GM23338 (cell line): ENCODE measurements at regions not wholly inside any gene's neighbourhood (a gene's known extent, or its start where the extent isn't known, plus 50 kb on each side); places are given as distances from the start of the nearest gene placed in this dataset.

Experiments used
- ATAC-seq: fragments of 200-7000 bp; cut with Tn5 transposase; 3 replicates; pipeline ENCODE4 v1.9.1; 2020
- DNase-seq: peaks from one replicate; pipeline ENCODE4 v3.0.0-alpha.2; 2015; ENCODE audit warnings: low spot score
- H2AFZ ChIP-seq: fragments of 200-600 bp; sonication (generic); 2 replicates; pipeline ENCODE4 v1.8.0; 2016; ENCODE audit warnings: antibody characterized with exemption, mild to moderate bottlenecking, moderate library complexity
- H3F3A ChIP-seq: fragments of 200-600 bp; sonication (generic); replicated peaks from 2 replicates; pipeline ENCODE4 v1.8.0; 2017; ENCODE audit warnings: antibody characterized with exemption, mixed run types, low read depth
- H3K27ac ChIP-seq: fragments of 200-600 bp; sonication (generic); 2 replicates; pipeline ENCODE4 v1.6.1; 2016; ENCODE audit warnings: low read depth
- H3K27me3 ChIP-seq: fragments of 200-600 bp; sonication (generic); 2 replicates; pipeline ENCODE4 v1.8.0; 2016; ENCODE audit warnings: mild to moderate bottlenecking, mixed run types, moderate library complexity; ENCODE audit not compliant: insufficient read depth
- H3K36me3 ChIP-seq: fragments of 200-600 bp; sonication (generic); 2 replicates; pipeline ENCODE4 v1.8.0; 2016; ENCODE audit warnings: mild to moderate bottlenecking; ENCODE audit not compliant: insufficient read depth
- H3K4me1 ChIP-seq: fragments of 200-600 bp; sonication (generic); 2 replicates; pipeline ENCODE4 v1.8.0; 2016; ENCODE audit warnings: mild to moderate bottlenecking, moderate library complexity; ENCODE audit not compliant: insufficient read depth
- H3K4me2 ChIP-seq: fragments of 200-600 bp; sonication (generic); 2 replicates; pipeline ENCODE4 v1.7.1; 2017; ENCODE audit warnings: mixed run types
- H3K4me3 ChIP-seq: fragments of 200-600 bp; sonication (generic); 2 replicates; pipeline ENCODE4 v1.6.1; 2016; ENCODE audit warnings: mixed run types
- H3K79me2 ChIP-seq: fragments of 200-600 bp; sonication (generic); replicated peaks from 2 replicates; pipeline ENCODE4 v1.8.0; 2017; ENCODE audit warnings: mild to moderate bottlenecking; ENCODE audit not compliant: insufficient read depth
- H3K9me2 ChIP-seq: fragments of 200-600 bp; sonication (generic); 2 replicates; pipeline ENCODE4 v1.8.0; 2017; ENCODE audit not compliant: insufficient read depth
- H4K20me1 ChIP-seq: fragments of 200-600 bp; sonication (generic); replicated peaks from 2 replicates; pipeline ENCODE4 v1.8.0; 2017; ENCODE audit warnings: mild to moderate bottlenecking; ENCODE audit not compliant: insufficient read depth
- H3K27ac Mint-ChIP-seq: 2 replicates; pipeline ENCODE4 v1.8.0; 2020; ENCODE audit warnings: inconsistent platforms, mild to moderate bottlenecking, moderate library complexity, mixed read lengths
- H3K27me3 Mint-ChIP-seq: 3 replicates; pipeline ENCODE4 v1.8.0; 2022; ENCODE audit warnings: low read depth, mild to moderate bottlenecking, moderate library complexity, mixed read lengths, inconsistent platforms; ENCODE audit not compliant: insufficient read depth, poor library complexity
- H3K36me3 Mint-ChIP-seq: 3 replicates; pipeline ENCODE4 v1.8.0; 2021; ENCODE audit warnings: low read depth, mild to moderate bottlenecking, inconsistent platforms, moderate library complexity, mixed read lengths
- H3K4me1 Mint-ChIP-seq: 3 replicates; pipeline ENCODE4 v1.8.0; 2020; ENCODE audit warnings: mild to moderate bottlenecking, inconsistent platforms, mixed read lengths
- H3K4me3 Mint-ChIP-seq: 3 replicates; pipeline ENCODE4 v1.8.0; 2021; ENCODE audit warnings: moderate library complexity, mild to moderate bottlenecking, inconsistent platforms, mixed read lengths
- H3K9me3 Mint-ChIP-seq: 3 replicates; pipeline ENCODE4 v1.8.0; 2020; ENCODE audit warnings: moderate library complexity, mild to moderate bottlenecking, inconsistent platforms, mixed read lengths
- CREB1 ChIP-seq: fragments of 250-450 bp; sonication (Bioruptor Pico); IDR thresholded peaks from 2 replicates; pipeline ENCODE4 v1.5.0; 2020; ENCODE audit warnings: low read depth, mild to moderate bottlenecking, moderate library complexity
- CTCF ChIP-seq, 2 experiments: fragments of 200-600 bp in 1 of 2; sonication (generic) in 1 of 2; conservative IDR thresholded peaks; 2 replicates each; pipeline versions ENCODE4 v1.5.1 to v1.6.1; 2016 to 2017; ENCODE audit warnings: antibody characterized with exemption in 2 of 2, low read depth in 2 of 2, mild to moderate bottlenecking in 2 of 2, moderate library complexity in 1 of 2
- EZH2 ChIP-seq: fragments of 200-600 bp; sonication (generic); IDR thresholded peaks from one replicate; pipeline ENCODE4 v1.8.0; 2017; ENCODE audit warnings: antibody characterized with exemption, mild to moderate bottlenecking, low read depth; ENCODE audit not compliant: unreplicated experiment
- EZH2phosphoT487 ChIP-seq: fragments of 200-600 bp; sonication (generic); IDR thresholded peaks from one replicate; pipeline ENCODE4 v1.8.1; 2018; ENCODE audit warnings: antibody characterized with exemption; ENCODE audit not compliant: unreplicated experiment
- JUNB ChIP-seq: IDR thresholded peaks from one replicate; pipeline ENCODE4 v1.6.1; 2016; ENCODE audit warnings: antibody characterized with exemption; ENCODE audit not compliant: unreplicated experiment
- NANOG ChIP-seq: IDR thresholded peaks from 2 replicates; pipeline ENCODE4 v1.6.1; 2016; ENCODE audit warnings: antibody characterized with exemption, borderline replicate concordance
- POLR2AphosphoS5 ChIP-seq: IDR thresholded peaks from 2 replicates; pipeline ENCODE4 v1.6.1; 2016; ENCODE audit warnings: antibody characterized with exemption, low read depth
- STAT1 ChIP-seq: IDR thresholded peaks from one replicate; pipeline ENCODE4 v1.6.1; 2016; ENCODE audit warnings: antibody characterized with exemption; ENCODE audit not compliant: unreplicated experiment
- ZNF114 ChIP-seq: fragments of 250-450 bp; sonication (Bioruptor Pico); IDR thresholded peaks from 2 replicates; pipeline ENCODE4 v1.5.0; 2020; ENCODE audit warnings: mild to moderate bottlenecking, moderate library complexity
- ZNF331 ChIP-seq: fragments of 250-450 bp; sonication (Bioruptor Pico); IDR thresholded peaks from 2 replicates; pipeline ENCODE4 v1.5.0; 2020; ENCODE audit warnings: low read depth, mild to moderate bottlenecking, moderate library complexity
- TF ChIP-seq, protein P1 (sequence below): fragments of 250-450 bp; sonication (Bioruptor Pico); IDR thresholded peaks from 2 replicates; pipeline ENCODE4 v1.5.0; 2020; ENCODE audit warnings: mild to moderate bottlenecking, moderate library complexity

- Histone ChIP-seq H3K4me2 (no peak overlapping the region), H3K9me2 (0 out of 2 replicates have a peak, but pooled peaks cover 3% of the 10 kb centered on the region), H3K27ac (no peak overlapping the region), H2AFZ (no peak overlapping the region), H3K79me2 (no peaks in the 10 kb centered on the region), H3K27me3 (no peaks in the 10 kb centered on the region), H3K36me3 (no peaks in the 10 kb centered on the region), H3K4me3 (no peak overlapping the region), H4K20me1 (no peaks in the 10 kb centered on the region), H3F3A (no peaks in the 10 kb centered on the region), H3K4me1 (no peaks in the 10 kb centered on the region)
- Mint-ChIP-seq H3K4me1 (peaks cover 2% of the 10 kb centered on the region; the same call in 2 of the 3 replicates), H3K4me3 (no peak overlapping the region), H3K27me3 (no peaks in the 10 kb centered on the region), H3K9me3 (no peaks in the 10 kb centered on the region), H3K27ac (no peak overlapping the region), H3K36me3 (no peaks in the 10 kb centered on the region)
- ATAC-seq (no peak), DNase-seq (no peak)
- TF ChIP-seq POLR2AphosphoS5, result no peak
- no peak for TF ChIP-seq NANOG
- TF ChIP-seq ZNF114 (CRISPR knock-in tag), result no peak
- TF ChIP-seq EZH2, result no peak
- no peak for TF ChIP-seq JUNB
- TF ChIP-seq CREB1 (CRISPR knock-in tag), result no peak
- TF ChIP-seq STAT1, result no peak
- TF ChIP-seq, protein P1, sequence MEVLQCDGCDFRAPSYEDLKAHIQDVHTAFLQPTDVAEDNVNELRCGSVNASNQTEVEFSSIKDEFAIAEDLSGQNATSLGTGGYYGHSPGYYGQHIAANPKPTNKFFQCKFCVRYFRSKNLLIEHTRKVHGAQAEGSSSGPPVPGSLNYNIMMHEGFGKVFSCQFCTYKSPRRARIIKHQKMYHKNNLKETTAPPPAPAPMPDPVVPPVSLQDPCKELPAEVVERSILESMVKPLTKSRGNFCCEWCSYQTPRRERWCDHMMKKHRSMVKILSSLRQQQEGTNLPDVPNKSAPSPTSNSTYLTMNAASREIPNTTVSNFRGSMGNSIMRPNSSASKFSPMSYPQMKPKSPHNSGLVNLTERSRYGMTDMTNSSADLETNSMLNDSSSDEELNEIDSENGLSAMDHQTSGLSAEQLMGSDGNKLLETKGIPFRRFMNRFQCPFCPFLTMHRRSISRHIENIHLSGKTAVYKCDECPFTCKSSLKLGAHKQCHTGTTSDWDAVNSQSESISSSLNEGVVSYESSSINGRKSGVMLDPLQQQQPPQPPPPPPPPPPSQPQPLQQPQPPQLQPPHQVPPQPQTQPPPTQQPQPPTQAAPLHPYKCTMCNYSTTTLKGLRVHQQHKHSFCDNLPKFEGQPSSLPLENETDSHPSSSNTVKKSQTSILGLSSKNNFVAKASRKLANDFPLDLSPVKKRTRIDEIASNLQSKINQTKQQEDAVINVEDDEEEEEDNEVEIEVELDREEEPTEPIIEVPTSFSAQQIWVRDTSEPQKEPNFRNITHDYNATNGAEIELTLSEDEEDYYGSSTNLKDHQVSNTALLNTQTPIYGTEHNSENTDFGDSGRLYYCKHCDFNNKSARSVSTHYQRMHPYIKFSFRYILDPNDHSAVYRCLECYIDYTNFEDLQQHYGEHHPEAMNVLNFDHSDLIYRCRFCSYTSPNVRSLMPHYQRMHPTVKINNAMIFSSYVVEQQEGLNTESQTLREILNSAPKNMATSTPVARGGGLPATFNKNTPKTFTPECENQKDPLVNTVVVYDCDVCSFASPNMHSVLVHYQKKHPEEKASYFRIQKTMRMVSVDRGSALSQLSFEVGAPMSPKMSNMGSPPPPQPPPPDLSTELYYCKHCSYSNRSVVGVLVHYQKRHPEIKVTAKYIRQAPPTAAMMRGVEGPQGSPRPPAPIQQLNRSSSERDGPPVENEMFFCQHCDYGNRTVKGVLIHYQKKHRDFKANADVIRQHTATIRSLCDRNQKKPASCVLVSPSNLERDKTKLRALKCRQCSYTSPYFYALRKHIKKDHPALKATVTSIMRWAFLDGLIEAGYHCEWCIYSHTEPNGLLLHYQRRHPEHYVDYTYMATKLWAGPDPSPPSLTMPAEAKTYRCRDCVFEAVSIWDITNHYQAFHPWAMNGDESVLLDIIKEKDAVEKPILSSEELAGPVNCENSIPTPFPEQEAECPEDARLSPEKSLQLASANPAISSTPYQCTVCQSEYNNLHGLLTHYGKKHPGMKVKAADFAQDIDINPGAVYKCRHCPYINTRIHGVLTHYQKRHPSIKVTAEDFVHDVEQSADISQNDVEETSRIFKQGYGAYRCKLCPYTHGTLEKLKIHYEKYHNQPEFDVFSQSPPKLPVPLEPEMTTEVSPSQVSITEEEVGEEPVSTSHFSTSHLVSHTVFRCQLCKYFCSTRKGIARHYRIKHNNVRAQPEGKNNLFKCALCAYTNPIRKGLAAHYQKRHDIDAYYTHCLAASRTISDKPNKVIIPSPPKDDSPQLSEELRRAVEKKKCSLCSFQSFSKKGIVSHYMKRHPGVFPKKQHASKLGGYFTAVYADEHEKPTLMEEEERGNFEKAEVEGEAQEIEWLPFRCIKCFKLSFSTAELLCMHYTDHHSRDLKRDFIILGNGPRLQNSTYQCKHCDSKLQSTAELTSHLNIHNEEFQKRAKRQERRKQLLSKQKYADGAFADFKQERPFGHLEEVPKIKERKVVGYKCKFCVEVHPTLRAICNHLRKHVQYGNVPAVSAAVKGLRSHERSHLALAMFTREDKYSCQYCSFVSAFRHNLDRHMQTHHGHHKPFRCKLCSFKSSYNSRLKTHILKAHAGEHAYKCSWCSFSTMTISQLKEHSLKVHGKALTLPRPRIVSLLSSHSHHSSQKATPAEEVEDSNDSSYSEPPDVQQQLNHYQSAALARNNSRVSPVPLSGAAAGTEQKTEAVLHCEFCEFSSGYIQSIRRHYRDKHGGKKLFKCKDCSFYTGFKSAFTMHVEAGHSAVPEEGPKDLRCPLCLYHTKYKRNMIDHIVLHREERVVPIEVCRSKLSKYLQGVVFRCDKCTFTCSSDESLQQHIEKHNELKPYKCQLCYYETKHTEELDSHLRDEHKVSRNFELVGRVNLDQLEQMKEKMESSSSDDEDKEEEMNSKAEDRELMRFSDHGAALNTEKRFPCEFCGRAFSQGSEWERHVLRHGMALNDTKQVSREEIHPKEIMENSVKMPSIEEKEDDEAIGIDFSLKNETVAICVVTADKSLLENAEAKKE (CRISPR knock-in tag), result no peak
- TF ChIP-seq ZNF331 (CRISPR knock-in tag), result no peak
- no peak for TF ChIP-seq CTCF (conservative IDR thresholded peaks at IDR 0.05; ENCODE audit: low read depth in 2 of 2)
- no peak for TF ChIP-seq EZH2phosphoT487
Observed at GRCh38 chr9:115362640-115363039, 244.7 kb upstream of the TNC start.
